ENCODE measurements at regions not wholly inside any gene's neighbourhood (a gene's known extent, or its start where the extent isn't known, plus 50 kb on each side); places are given as distances from the start of the nearest gene placed in this dataset.

DNA sequence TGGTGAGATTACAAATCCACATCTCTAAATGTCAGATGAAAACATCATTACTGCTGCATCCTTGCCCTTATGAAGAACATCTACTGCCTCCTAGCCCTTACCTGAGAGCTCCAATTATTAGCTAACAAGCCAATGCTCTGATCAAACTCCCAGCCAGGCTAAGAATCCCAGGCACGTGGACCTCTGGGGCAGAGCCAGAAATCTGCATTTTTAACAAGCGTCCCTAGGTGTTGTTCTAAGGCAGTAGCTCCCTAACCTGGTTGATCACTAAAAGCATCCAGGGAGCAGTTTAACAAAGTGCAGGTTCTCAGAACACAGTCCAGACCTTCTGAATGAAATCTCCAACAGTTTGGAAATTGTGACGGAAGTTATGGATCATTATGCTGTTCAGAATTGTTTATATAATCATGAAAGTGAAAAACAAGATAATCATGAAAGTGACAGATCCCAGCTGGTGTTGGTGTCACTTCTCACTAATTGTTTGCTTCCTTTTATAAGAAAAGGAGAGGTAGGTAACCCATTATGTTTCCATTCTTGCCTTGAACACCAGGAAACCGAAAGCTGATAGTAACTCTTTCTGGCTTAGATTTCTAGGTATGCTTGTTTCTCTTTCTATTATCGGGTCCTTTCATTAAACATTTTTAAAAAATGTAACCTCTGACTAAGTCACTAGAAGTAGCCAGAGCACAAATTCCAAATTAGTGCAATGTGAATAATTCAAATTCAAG is 216.5 kb upstream of the NR4A3 start:
- TF ChIP-seq, protein P1, sequence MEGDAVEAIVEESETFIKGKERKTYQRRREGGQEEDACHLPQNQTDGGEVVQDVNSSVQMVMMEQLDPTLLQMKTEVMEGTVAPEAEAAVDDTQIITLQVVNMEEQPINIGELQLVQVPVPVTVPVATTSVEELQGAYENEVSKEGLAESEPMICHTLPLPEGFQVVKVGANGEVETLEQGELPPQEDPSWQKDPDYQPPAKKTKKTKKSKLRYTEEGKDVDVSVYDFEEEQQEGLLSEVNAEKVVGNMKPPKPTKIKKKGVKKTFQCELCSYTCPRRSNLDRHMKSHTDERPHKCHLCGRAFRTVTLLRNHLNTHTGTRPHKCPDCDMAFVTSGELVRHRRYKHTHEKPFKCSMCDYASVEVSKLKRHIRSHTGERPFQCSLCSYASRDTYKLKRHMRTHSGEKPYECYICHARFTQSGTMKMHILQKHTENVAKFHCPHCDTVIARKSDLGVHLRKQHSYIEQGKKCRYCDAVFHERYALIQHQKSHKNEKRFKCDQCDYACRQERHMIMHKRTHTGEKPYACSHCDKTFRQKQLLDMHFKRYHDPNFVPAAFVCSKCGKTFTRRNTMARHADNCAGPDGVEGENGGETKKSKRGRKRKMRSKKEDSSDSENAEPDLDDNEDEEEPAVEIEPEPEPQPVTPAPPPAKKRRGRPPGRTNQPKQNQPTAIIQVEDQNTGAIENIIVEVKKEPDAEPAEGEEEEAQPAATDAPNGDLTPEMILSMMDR (IDR thresholded peaks at IDR 0.05; ENCODE audit: insufficient read depth, low read length), result no peak
- TF ChIP-seq POLR2AphosphoS5 (IDR thresholded peaks at IDR 0.05; ENCODE audit: low read depth) (no peak), GABPA (IDR thresholded peaks at IDR 0.05; ENCODE audit: low read depth) (no peak)
- TF ChIP-seq, protein P2, sequence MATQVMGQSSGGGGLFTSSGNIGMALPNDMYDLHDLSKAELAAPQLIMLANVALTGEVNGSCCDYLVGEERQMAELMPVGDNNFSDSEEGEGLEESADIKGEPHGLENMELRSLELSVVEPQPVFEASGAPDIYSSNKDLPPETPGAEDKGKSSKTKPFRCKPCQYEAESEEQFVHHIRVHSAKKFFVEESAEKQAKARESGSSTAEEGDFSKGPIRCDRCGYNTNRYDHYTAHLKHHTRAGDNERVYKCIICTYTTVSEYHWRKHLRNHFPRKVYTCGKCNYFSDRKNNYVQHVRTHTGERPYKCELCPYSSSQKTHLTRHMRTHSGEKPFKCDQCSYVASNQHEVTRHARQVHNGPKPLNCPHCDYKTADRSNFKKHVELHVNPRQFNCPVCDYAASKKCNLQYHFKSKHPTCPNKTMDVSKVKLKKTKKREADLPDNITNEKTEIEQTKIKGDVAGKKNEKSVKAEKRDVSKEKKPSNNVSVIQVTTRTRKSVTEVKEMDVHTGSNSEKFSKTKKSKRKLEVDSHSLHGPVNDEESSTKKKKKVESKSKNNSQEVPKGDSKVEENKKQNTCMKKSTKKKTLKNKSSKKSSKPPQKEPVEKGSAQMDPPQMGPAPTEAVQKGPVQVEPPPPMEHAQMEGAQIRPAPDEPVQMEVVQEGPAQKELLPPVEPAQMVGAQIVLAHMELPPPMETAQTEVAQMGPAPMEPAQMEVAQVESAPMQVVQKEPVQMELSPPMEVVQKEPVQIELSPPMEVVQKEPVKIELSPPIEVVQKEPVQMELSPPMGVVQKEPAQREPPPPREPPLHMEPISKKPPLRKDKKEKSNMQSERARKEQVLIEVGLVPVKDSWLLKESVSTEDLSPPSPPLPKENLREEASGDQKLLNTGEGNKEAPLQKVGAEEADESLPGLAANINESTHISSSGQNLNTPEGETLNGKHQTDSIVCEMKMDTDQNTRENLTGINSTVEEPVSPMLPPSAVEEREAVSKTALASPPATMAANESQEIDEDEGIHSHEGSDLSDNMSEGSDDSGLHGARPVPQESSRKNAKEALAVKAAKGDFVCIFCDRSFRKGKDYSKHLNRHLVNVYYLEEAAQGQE (IDR thresholded peaks at IDR 0.05; ENCODE audit: insufficient replicate concordance, low read depth), result no peak

Data from HL-60 (cell line).